ENCODE measurements at regions not wholly inside any gene's neighbourhood (a gene's known extent, or its start where the extent isn't known, plus 50 kb on each side); places are given as distances from the start of the nearest gene placed in this dataset.

- DNase-seq, result no peak
- intact Hi-C loops (cut with micrococcal nuclease), result no loop called here
- Histone ChIP-seq H3K9me3 (replicated peaks) (peaks cover 13% of the 10 kb centered on the region), H3K27ac (replicated peaks) (no peak overlapping the region), H3K4me3 (no peak overlapping the region), H3K36me3 (no peaks in the 10 kb centered on the region), H3K4me1 (no peaks in the 10 kb centered on the region), H3K27me3 (ENCODE audit: low read depth) (peaks cover 37% of the 10 kb centered on the region)
- peak; percentile 7 for TF ChIP-seq CTCF (IDR thresholded peaks at IDR 0.05; ENCODE audit: borderline replicate concordance)
Observed at GRCh38 chr13:53189162-53189561, 160.5 kb downstream of the OLFM4 start.

GRCh38 chr13:53191091-53191490 lies 162.5 kb downstream of the OLFM4 start:
- Histone ChIP-seq H3K4me1 (no peaks in the 10 kb centered on the region), H3K4me3 (no peak overlapping the region), H3K27me3 (ENCODE audit: low read depth) (peaks cover 43% of the 10 kb centered on the region), H3K36me3 (no peaks in the 10 kb centered on the region), H3K27ac (replicated peaks) (no peak overlapping the region), H3K9me3 (replicated peaks) (no peaks in the 10 kb centered on the region)
- DNase-seq, result no peak
- TF ChIP-seq CTCF (IDR thresholded peaks at IDR 0.05; ENCODE audit: borderline replicate concordance), result no peak
- intact Hi-C loops (cut with micrococcal nuclease), result no loop called here

DNA sequence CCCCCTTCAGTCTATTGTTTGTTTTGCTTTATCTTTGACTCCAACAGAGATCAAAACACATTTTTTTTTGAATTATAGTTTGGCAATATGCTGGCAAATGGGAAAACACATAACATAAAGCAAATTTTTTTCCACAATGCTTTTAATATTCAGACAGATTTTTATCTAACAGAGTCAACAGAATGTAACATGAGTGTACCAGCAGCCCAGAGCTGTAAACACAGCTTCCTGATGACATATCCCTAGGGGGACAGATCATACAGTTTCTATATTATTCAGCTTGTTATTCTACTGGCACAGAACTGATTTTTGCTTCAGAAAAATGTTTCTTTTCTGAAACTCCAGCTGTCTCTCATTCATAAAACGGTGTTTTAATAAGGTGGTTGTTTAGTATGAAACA lies 168.8 kb downstream of the OLFM4 start:
- Histone ChIP-seq H3K27me3 (ENCODE audit: low read depth) (peaks cover 76% of the 10 kb centered on the region), H3K36me3 (no peaks in the 10 kb centered on the region), H3K4me1 (no peaks in the 10 kb centered on the region), H3K4me3 (no peak overlapping the region), H3K27ac (replicated peaks) (no peak overlapping the region), H3K9me3 (replicated peaks) (no peaks in the 10 kb centered on the region)
- DNase-seq, result no peak
- TF ChIP-seq CTCF (IDR thresholded peaks at IDR 0.05; ENCODE audit: borderline replicate concordance), result no peak
- intact Hi-C loops (cut with micrococcal nuclease), result no loop called here

DNA sequence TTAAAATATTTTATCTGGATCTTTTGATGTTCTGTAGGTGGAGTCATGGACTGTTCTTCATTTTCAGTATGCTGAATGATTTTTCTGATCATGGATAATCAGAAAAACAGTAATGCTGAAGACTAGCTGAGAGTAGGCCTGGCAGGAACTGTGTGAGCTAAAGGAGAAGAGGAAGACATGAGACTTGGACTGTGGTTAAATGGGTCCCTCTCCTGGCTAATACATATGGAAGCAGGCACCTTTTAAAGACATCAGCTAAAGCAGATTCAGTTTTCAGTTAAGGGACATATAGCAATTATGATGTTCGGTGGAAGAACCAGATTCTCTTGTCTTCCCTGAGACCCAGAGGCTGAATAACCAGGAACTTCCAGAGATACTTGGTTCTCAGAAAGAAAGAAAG lies 169.4 kb downstream of the OLFM4 start:
- intact Hi-C loops (cut with micrococcal nuclease), result no loop called here
- TF ChIP-seq CTCF (IDR thresholded peaks at IDR 0.05; ENCODE audit: borderline replicate concordance), result no peak
- DNase-seq, result no peak

DNA sequence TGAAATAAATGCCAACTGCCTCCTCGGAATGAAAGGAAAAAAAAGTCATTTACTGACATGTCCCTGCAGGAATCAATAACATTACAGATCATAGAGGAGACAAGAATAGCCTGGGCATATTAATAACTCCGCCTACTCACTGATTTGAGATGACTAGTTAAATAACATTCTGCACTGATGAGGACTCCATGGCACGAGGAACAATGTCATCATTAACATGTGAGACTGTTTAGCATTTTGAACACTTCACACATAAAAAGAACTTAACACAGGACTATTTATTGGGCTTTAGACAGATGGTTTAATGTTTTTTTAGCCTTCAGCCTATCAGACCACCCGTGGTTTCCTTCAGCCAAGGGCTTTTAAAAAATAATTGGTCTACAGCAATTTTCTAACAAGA lies 170.1 kb downstream of the OLFM4 start:
- no peaks in the 10 kb centered on the region for H3K36me3 ChIP-seq
- no peaks in the 10 kb centered on the region for H3K9me3 ChIP-seq (replicated peaks)
- no peaks in the 10 kb centered on the region for H3K4me1 ChIP-seq
- DNase-seq, result no peak
- no peak for TF ChIP-seq CTCF (IDR thresholded peaks at IDR 0.05; ENCODE audit: borderline replicate concordance)
- no peak overlapping the region for H3K4me3 ChIP-seq
- no peak overlapping the region for H3K27ac ChIP-seq (replicated peaks)
- intact Hi-C loops (cut with micrococcal nuclease), result no loop called here
- H3K27me3 ChIP-seq (ENCODE audit: low read depth), result peaks cover 76% of the 10 kb centered on the region

More for the DNA sequence above, 169.4 kb downstream of the OLFM4 start:
- H3K9me3 ChIP-seq (replicated peaks), result no peaks in the 10 kb centered on the region
- no peak overlapping the region for H3K27ac ChIP-seq (replicated peaks)
- H3K4me1 ChIP-seq, result no peaks in the 10 kb centered on the region
- H3K36me3 ChIP-seq, result no peaks in the 10 kb centered on the region
- H3K27me3 ChIP-seq (ENCODE audit: low read depth), result peaks cover 76% of the 10 kb centered on the region
- no peak overlapping the region for H3K4me3 ChIP-seq

DNA sequence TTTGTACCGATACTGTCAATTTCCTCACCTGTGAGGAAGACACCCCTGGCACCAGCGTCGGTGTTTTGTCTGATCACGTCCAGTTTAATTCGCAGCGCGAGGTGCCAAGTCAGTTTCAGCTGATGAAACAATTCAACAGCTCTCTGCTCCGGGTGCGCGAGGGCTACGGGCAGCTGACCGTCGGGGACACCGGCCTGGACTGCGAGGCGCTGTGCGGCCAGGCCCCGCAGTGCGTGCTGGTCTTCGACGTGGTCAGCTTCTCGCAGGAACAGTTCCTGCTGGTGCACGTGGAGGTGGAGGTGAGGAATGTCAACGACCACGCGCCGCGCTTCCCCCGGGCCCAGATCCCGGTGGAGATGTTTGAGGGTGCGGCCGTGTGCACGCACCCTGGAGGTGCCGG lies 171.5 kb downstream of the OLFM4 start:
- DNase-seq, result no peak
- H3K9me3 ChIP-seq (replicated peaks), result no peaks in the 10 kb centered on the region
- H3K36me3 ChIP-seq, result no peaks in the 10 kb centered on the region
- H3K27me3 ChIP-seq (ENCODE audit: low read depth), result peaks cover 72% of the 10 kb centered on the region
- H3K4me3 ChIP-seq, result no peak overlapping the region
- intact Hi-C loops (cut with micrococcal nuclease), result no loop called here
- no peaks in the 10 kb centered on the region for H3K4me1 ChIP-seq
- H3K27ac ChIP-seq (replicated peaks), result no peak overlapping the region
- TF ChIP-seq CTCF (IDR thresholded peaks at IDR 0.05; ENCODE audit: borderline replicate concordance), result no peak
